ENCODE measurements at regions not wholly inside any gene's neighbourhood (a gene's known extent, or its start where the extent isn't known, plus 50 kb on each side); places are given as distances from the start of the nearest gene placed in this dataset.

GRCh38 chr1:182240085-182240484 lies 151.5 kb downstream of the GLUL start:
- H3K4me2 ChIP-seq (ENCODE audit: extremely low read depth, insufficient read depth, low read length): no peak overlapping the region

GRCh38 chr1:182238421-182238820 lies 153.2 kb downstream of the GLUL start:
- TF ChIP-seq CTCF (conservative IDR thresholded peaks at IDR 0.05 in 1 of 2, IDR thresholded peaks at IDR 0.05 in 1 of 2; ENCODE audit: low read depth in 1 of 2, low read length in 2 of 2) (no peak), EZH2 (IDR thresholded peaks at IDR 0.05; ENCODE audit: low read length, missing control alignments) (no peak)
- no peak overlapping the region for H2AFZ ChIP-seq (ENCODE audit: low read length)
- H3K27me3 ChIP-seq (ENCODE audit: control insufficient read depth, insufficient read depth, low read length): no peaks in the 10 kb centered on the region
- no peak overlapping the region for H3K4me2 ChIP-seq (ENCODE audit: extremely low read depth, insufficient read depth, low read length)
- no peaks in the 10 kb centered on the region for H3K79me2 ChIP-seq (ENCODE audit: control insufficient read depth, insufficient read depth, low read length)
- H3K9ac ChIP-seq (ENCODE audit: insufficient read depth, low read length): no peak overlapping the region
- no peaks in the 10 kb centered on the region for H3K4me1 ChIP-seq (ENCODE audit: control insufficient read depth, extremely low read depth, insufficient read depth, low read length)
- H3K4me3 ChIP-seq (replicated peaks in 1 of 4; ENCODE audit: control extremely low read depth in 1 of 4, insufficient read depth in 1 of 4, low read depth in 3 of 4, low read length in 4 of 4): no peak overlapping the region
- H4K20me1 ChIP-seq (ENCODE audit: control insufficient read depth, extremely low read depth, insufficient read depth, low read length): no peaks in the 10 kb centered on the region
- H3K27ac ChIP-seq (ENCODE audit: insufficient read depth, low read length): no peak overlapping the region
- H3K36me3 ChIP-seq (ENCODE audit: control insufficient read depth, insufficient read depth, low read length): no peaks in the 10 kb centered on the region
- H3K9me3 ChIP-seq (ENCODE audit: control insufficient read depth, insufficient read depth, low read depth, low read length): no peaks in the 10 kb centered on the region
- DNase-seq (ENCODE audit: low read depth in 2 of 2): no peak

More at GRCh38 chr1:182240085-182240484, 151.5 kb downstream of the GLUL start:
- Histone ChIP-seq H3K4me1 (ENCODE audit: control insufficient read depth, extremely low read depth, insufficient read depth, low read length) (no peaks in the 10 kb centered on the region), H4K20me1 (ENCODE audit: control insufficient read depth, extremely low read depth, insufficient read depth, low read length) (no peaks in the 10 kb centered on the region), H3K9me3 (ENCODE audit: control insufficient read depth, insufficient read depth, low read depth, low read length) (no peaks in the 10 kb centered on the region), H3K4me3 (replicated peaks in 1 of 4; ENCODE audit: control extremely low read depth in 1 of 4, insufficient read depth in 1 of 4, low read depth in 3 of 4, low read length in 4 of 4) (no peak overlapping the region), H3K27me3 (ENCODE audit: control insufficient read depth, insufficient read depth, low read length) (no peaks in the 10 kb centered on the region), H3K9ac (ENCODE audit: insufficient read depth, low read length) (no peak overlapping the region), H3K36me3 (ENCODE audit: control insufficient read depth, insufficient read depth, low read length) (no peaks in the 10 kb centered on the region), H3K27ac (ENCODE audit: insufficient read depth, low read length) (no peak overlapping the region), H2AFZ (ENCODE audit: low read length) (no peak overlapping the region), H3K79me2 (ENCODE audit: control insufficient read depth, insufficient read depth, low read length) (no peaks in the 10 kb centered on the region)
- DNase-seq (ENCODE audit: low read depth in 2 of 2): no peak
- no peak for TF ChIP-seq CTCF (conservative IDR thresholded peaks at IDR 0.05 in 1 of 2, IDR thresholded peaks at IDR 0.05 in 1 of 2; ENCODE audit: low read depth in 1 of 2, low read length in 2 of 2)
- no peak for TF ChIP-seq EZH2 (IDR thresholded peaks at IDR 0.05; ENCODE audit: low read length, missing control alignments)

GRCh38 chr1:182237329-182237728 lies 154.3 kb downstream of the GLUL start:
- H4K20me1 ChIP-seq (ENCODE audit: control insufficient read depth, extremely low read depth, insufficient read depth, low read length): no peaks in the 10 kb centered on the region
- TF ChIP-seq EZH2 (IDR thresholded peaks at IDR 0.05; ENCODE audit: low read length, missing control alignments) (no peak), CTCF (conservative IDR thresholded peaks at IDR 0.05 in 1 of 2, IDR thresholded peaks at IDR 0.05 in 1 of 2; ENCODE audit: low read depth in 1 of 2, low read length in 2 of 2) (no peak)
- no peak overlapping the region for H3K4me3 ChIP-seq (replicated peaks in 1 of 4; ENCODE audit: control extremely low read depth in 1 of 4, insufficient read depth in 1 of 4, low read depth in 3 of 4, low read length in 4 of 4)
- no peak overlapping the region for H3K4me2 ChIP-seq (ENCODE audit: extremely low read depth, insufficient read depth, low read length)
- H2AFZ ChIP-seq (ENCODE audit: low read length): no peak overlapping the region
- H3K79me2 ChIP-seq (ENCODE audit: control insufficient read depth, insufficient read depth, low read length): no peaks in the 10 kb centered on the region
- no peaks in the 10 kb centered on the region for H3K9me3 ChIP-seq (ENCODE audit: control insufficient read depth, insufficient read depth, low read depth, low read length)
- H3K9ac ChIP-seq (ENCODE audit: insufficient read depth, low read length): no peak overlapping the region
- H3K4me1 ChIP-seq (ENCODE audit: control insufficient read depth, extremely low read depth, insufficient read depth, low read length): no peaks in the 10 kb centered on the region
- H3K27me3 ChIP-seq (ENCODE audit: control insufficient read depth, insufficient read depth, low read length): no peaks in the 10 kb centered on the region
- no peaks in the 10 kb centered on the region for H3K36me3 ChIP-seq (ENCODE audit: control insufficient read depth, insufficient read depth, low read length)
- no peak for DNase-seq (ENCODE audit: low read depth in 2 of 2)
- H3K27ac ChIP-seq (ENCODE audit: insufficient read depth, low read length): no peak overlapping the region
